NCI-H1436 (cell line): ENCODE measurements at regions not wholly inside any gene's neighbourhood (a gene's known extent, or its start where the extent isn't known, plus 50 kb on each side); places are given as distances from the start of the nearest gene placed in this dataset.

ENCODE experiments used
- DNase-seq: peaks from one replicate; lab custom pipeline; 2025; lab: John Stamatoyannopoulos, UW

DNA sequence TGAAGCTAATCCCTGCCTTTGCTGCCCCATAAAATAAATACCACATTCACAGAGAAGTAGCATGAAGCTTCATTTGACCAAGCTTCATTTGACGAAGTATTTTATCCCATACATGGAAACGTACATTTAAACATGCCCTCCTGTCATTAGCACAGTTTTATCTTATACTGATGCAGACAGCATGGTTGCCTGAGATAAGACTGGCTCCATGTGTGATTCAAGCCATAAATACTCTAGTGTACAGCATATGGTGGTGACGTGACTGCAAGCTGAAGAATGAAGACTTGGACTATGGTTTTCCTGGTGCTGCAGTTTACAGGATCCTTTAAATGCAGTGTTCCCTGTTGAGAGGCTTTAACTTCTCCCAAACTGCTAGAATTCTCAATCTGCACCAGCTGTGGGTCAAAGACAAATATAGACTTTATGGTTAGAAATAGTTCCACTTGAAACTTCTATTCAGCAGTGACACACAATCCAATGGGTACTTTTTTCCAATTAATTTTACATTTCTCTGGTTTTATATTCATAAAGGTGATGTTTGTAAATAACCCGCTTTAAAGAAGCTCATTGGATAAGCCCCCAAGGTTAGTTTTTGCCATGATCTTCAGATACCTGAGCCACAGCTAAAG lies 64.9 kb downstream of the CYB561 start:
- no peak for DNase-seq

DNA sequence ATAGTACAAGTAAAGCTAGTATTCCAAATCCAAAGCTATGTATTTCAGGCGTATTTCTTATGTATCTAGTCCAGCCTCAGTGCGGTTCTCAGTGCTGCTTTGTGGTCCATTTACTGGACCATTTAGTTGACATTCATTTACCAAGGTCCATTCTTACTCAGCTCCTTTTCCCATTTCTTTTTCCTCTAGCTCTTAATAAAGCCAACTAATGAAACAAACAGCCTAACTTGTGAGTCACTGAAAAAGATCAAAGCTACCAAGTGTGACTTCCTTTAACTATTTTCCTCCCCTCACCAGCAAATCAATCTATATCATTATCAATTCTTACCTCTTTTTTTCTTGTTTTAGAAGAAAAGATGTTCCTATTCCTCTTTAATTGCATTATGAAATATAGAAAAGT lies 64.0 kb downstream of the CYB561 start:
- no peak for DNase-seq
